Trophoblast cell (in vitro differentiated cells and primary cell): ENCODE measurements at regions not wholly inside any gene's neighbourhood (a gene's known extent, or its start where the extent isn't known, plus 50 kb on each side); places are given as distances from the start of the nearest gene placed in this dataset.

ENCODE experiments used
- DNase-seq, 2 donors: peaks; one replicate each; pipeline ENCODE4 v3.0.0-alpha.2; 2016
- H2AFZ ChIP-seq: 2 replicates; pipeline ENCODE4 v1.6.1; 2013; ENCODE audit warnings: low read length, moderate library complexity, mild to moderate bottlenecking; ENCODE audit not compliant: insufficient read depth, poor library complexity
- H2AK5ac ChIP-seq: 2 replicates; pipeline ENCODE4 v1.6.1; 2013; ENCODE audit warnings: mild to moderate bottlenecking, low read length
- H2BK120ac ChIP-seq: 2 replicates; pipeline ENCODE4 v1.6.1; 2013; ENCODE audit warnings: low read length, mild to moderate bottlenecking, moderate library complexity; ENCODE audit not compliant: insufficient read depth, poor library complexity
- H2BK12ac ChIP-seq: 2 replicates; pipeline ENCODE4 v1.6.1; 2013; ENCODE audit warnings: mild to moderate bottlenecking, low read length, moderate library complexity
- H2BK5ac ChIP-seq: 2 replicates; pipeline ENCODE4 v1.6.1; 2013; ENCODE audit warnings: low read length, low read depth, moderate library complexity, mild to moderate bottlenecking; ENCODE audit not compliant: poor library complexity
- H3K14ac ChIP-seq: 2 replicates; pipeline ENCODE4 v1.6.1; 2013; ENCODE audit warnings: mild to moderate bottlenecking, low read length
- H3K18ac ChIP-seq: 2 replicates; pipeline ENCODE4 v1.6.1; 2013; ENCODE audit warnings: mild to moderate bottlenecking, low read length
- H3K23ac ChIP-seq: 2 replicates; pipeline ENCODE4 v1.6.1; 2013; ENCODE audit warnings: low read length
- H3K27ac ChIP-seq: 2 replicates; pipeline ENCODE4 v1.5.1; 2013; ENCODE audit warnings: low read depth, mild to moderate bottlenecking, inconsistent platforms, low read length, moderate library complexity
- H3K27me3 ChIP-seq: 2 replicates; pipeline ENCODE4 v1.6.1; 2013; ENCODE audit warnings: inconsistent platforms, mild to moderate bottlenecking, low read length, moderate library complexity; ENCODE audit not compliant: insufficient read depth
- H3K36me3 ChIP-seq, 2 experiments: 1 replicate in 1 of 2; 2 replicates in 1 of 2; pipeline ENCODE4 v1.6.1; 2013; ENCODE audit warnings: low read length in 2 of 2, mild to moderate bottlenecking in 2 of 2, moderate library complexity in 1 of 2; ENCODE audit not compliant: insufficient read depth in 2 of 2, control insufficient read depth in 1 of 2
- H3K4ac ChIP-seq: 2 replicates; pipeline ENCODE4 v1.6.1; 2013; ENCODE audit warnings: low read depth, mild to moderate bottlenecking, low read length, moderate library complexity
- H3K4me1 ChIP-seq, 2 experiments: 1 replicate in 1 of 2; 2 replicates in 1 of 2; pipeline ENCODE4 v1.6.1; 2013; ENCODE audit warnings: low read length in 2 of 2, mild to moderate bottlenecking in 2 of 2, moderate library complexity in 1 of 2; ENCODE audit not compliant: insufficient read depth in 2 of 2, control insufficient read depth in 1 of 2
- H3K4me2 ChIP-seq: 2 replicates; pipeline ENCODE4 v1.6.1; 2013; ENCODE audit warnings: inconsistent platforms, mild to moderate bottlenecking, low read length, moderate library complexity
- H3K4me3 ChIP-seq: 2 replicates; pipeline ENCODE4 v1.5.1; 2013; ENCODE audit warnings: mild to moderate bottlenecking, low read depth, low read length, inconsistent platforms
- H3K79me1 ChIP-seq: one replicate; pipeline ENCODE4 v1.6.1; 2013; ENCODE audit warnings: low read length
- H3K79me2 ChIP-seq: 2 replicates; pipeline ENCODE4 v1.6.1; 2013; ENCODE audit warnings: low read length, mild to moderate bottlenecking; ENCODE audit not compliant: control insufficient read depth, insufficient read depth, poor library complexity
- H3K9ac ChIP-seq: 2 replicates; pipeline ENCODE4 v1.6.1; 2013; ENCODE audit warnings: mild to moderate bottlenecking, low read length
- H3K9me3 ChIP-seq: 2 replicates; pipeline ENCODE4 v1.6.1; 2013; ENCODE audit warnings: low read depth, mild to moderate bottlenecking, control low read depth, inconsistent platforms, low read length; ENCODE audit not compliant: insufficient read depth
- H4K12ac ChIP-seq: 2 replicates; pipeline ENCODE4 v1.6.1; 2013; ENCODE audit warnings: low read depth, mild to moderate bottlenecking, low read length, moderate library complexity
- H4K8ac ChIP-seq: 2 replicates; pipeline ENCODE4 v1.6.1; 2013; ENCODE audit warnings: low read depth, mild to moderate bottlenecking, low read length, moderate library complexity
- H4K91ac ChIP-seq: one replicate; pipeline ENCODE4 v1.6.1; 2013; ENCODE audit warnings: low read depth, mild to moderate bottlenecking, low read length, moderate library complexity
- WGBS: extraction: QIAGEN DNeasy Blood & Tissue Kit; methylation state at CpG from one replicate; pipeline ENCODE4 v1.1.7; 2013; ENCODE audit warnings: missing lambda C conversion rate; ENCODE audit not compliant: insufficient read length, insufficient coverage; ENCODE audit errors: extremely low coverage; 5-methylcytosine and 5-hydroxymethylcytosine counted together

DNA sequence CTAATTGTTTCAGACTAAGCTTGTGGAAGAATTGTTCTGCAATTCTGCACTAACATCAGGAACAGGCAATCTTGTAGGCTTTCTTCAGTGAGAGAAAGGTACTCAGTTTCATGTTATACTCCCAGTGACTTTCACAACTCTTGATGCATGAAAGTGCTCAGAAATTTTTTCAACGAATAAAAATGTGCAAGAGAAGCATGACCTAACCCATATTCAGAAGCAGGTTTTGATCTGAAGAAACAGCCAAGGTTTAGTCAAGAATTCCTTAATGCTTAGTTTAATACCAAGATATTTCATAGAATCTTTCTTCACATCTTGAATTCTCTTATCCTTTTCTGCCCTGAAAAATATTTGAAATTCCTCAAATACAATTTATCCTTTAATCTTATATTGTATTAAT is 197.2 kb upstream of the CSNK1A1L start:
- no peak overlapping the region for H3K14ac ChIP-seq
- H3K79me2 ChIP-seq = no peaks in the 10 kb centered on the region
- H4K12ac ChIP-seq = no peak overlapping the region
- no peak overlapping the region for H3K18ac ChIP-seq
- H3K23ac ChIP-seq = no peak overlapping the region
- no peak overlapping the region for H3K9ac ChIP-seq
- no peaks in the 10 kb centered on the region for H3K36me3 ChIP-seq
- H3K4me3 ChIP-seq = no peak overlapping the region
- DNase-seq = no peak
- no peak overlapping the region for H4K91ac ChIP-seq
- no CpG with 5 or more reads among the region's 1 CpG for WGBS
- H3K27ac ChIP-seq = no peak overlapping the region
- H3K27me3 ChIP-seq = no peaks in the 10 kb centered on the region
- H3K9me3 ChIP-seq = no peaks in the 10 kb centered on the region
- no peak overlapping the region for H4K8ac ChIP-seq
- H2BK12ac ChIP-seq = no peak overlapping the region
- H2AFZ ChIP-seq = no peak overlapping the region
- H3K4ac ChIP-seq = no peak overlapping the region
- no peak overlapping the region for H3K4me2 ChIP-seq
- H2BK120ac ChIP-seq = no peak overlapping the region
- no peak overlapping the region for H2BK5ac ChIP-seq
- H3K79me1 ChIP-seq = no peaks in the 10 kb centered on the region
- no peaks in the 10 kb centered on the region for H3K4me1 ChIP-seq
- H2AK5ac ChIP-seq = no peak overlapping the region

DNA sequence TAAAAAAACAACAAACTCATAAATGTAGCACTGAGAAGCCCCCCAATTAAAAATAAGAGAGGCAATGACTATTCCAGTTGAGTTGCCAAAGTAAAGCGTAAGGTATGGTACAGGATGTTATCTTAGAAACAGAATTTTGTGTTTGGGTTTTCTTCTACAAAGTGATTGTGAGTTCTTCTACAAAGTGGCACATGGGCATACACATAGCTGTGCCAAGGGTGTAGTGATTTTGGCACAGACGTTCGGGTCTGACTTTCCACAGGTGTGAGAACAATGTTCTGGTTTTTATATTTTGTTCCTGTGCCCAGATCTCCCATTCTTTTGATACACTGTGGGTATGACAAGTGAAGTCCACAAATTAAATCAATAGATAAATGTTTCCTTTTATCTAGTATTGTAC is 190.1 kb upstream of the CSNK1A1L start:
- H3K79me1 ChIP-seq = no peaks in the 10 kb centered on the region
- no peak overlapping the region for H3K18ac ChIP-seq
- no peak overlapping the region for H3K14ac ChIP-seq
- no peaks in the 10 kb centered on the region for H3K9me3 ChIP-seq
- H3K36me3 ChIP-seq = no peaks in the 10 kb centered on the region
- H4K8ac ChIP-seq = no peak overlapping the region
- no CpG with 5 or more reads among the region's 3 CpGs for WGBS
- no peaks in the 10 kb centered on the region for H3K79me2 ChIP-seq
- no peak overlapping the region for H2BK120ac ChIP-seq
- no peak overlapping the region for H3K4me2 ChIP-seq
- no peaks in the 10 kb centered on the region for H3K27me3 ChIP-seq
- H3K9ac ChIP-seq = no peak overlapping the region
- no peak overlapping the region for H2BK12ac ChIP-seq
- no peak overlapping the region for H4K12ac ChIP-seq
- H2AK5ac ChIP-seq = no peak overlapping the region
- H4K91ac ChIP-seq = no peak overlapping the region
- no peak overlapping the region for H3K4me3 ChIP-seq
- no peaks in the 10 kb centered on the region for H3K4me1 ChIP-seq
- no peak overlapping the region for H3K27ac ChIP-seq
- H3K23ac ChIP-seq = no peak overlapping the region
- H3K4ac ChIP-seq = no peak overlapping the region
- DNase-seq = no peak
- H2AFZ ChIP-seq = no peak overlapping the region
- H2BK5ac ChIP-seq = no peak overlapping the region

DNA sequence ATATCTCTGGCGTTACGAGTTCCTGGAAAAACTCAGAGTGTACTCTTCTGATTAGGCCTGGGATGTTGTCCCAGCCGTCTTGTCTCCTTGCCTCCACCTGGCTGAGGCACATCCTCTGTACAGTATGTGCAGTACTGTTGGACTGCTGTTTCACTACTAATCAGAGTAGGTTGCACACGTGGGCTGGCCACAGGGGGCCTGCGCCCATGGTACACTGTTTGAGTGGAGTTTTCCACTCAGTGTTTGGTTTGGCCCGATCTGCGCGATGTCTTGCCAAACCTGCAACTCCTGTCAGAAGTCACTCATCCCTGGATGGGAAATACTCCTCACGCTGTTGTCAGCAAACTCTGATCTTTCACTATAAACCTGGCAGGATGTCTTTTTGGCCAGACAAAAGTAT is 189.6 kb upstream of the CSNK1A1L start:
- no peak overlapping the region for H2BK12ac ChIP-seq
- no peak overlapping the region for H3K9ac ChIP-seq
- no peak overlapping the region for H2AK5ac ChIP-seq
- no peak overlapping the region for H2AFZ ChIP-seq
- H3K79me1 ChIP-seq = no peaks in the 10 kb centered on the region
- H3K4me1 ChIP-seq = no peaks in the 10 kb centered on the region
- H3K23ac ChIP-seq = no peak overlapping the region
- H3K18ac ChIP-seq = no peak overlapping the region
- no peak overlapping the region for H3K14ac ChIP-seq
- H3K79me2 ChIP-seq = no peaks in the 10 kb centered on the region
- H2BK120ac ChIP-seq = no peak overlapping the region
- H3K4me3 ChIP-seq = no peak overlapping the region
- H3K27ac ChIP-seq = no peak overlapping the region
- H4K12ac ChIP-seq = no peak overlapping the region
- DNase-seq = no peak
- no CpG with 5 or more reads among the region's 9 CpGs for WGBS
- H3K4me2 ChIP-seq = no peak overlapping the region
- H3K4ac ChIP-seq = no peak overlapping the region
- no peaks in the 10 kb centered on the region for H3K9me3 ChIP-seq
- no peaks in the 10 kb centered on the region for H3K36me3 ChIP-seq
- H2BK5ac ChIP-seq = no peak overlapping the region
- no peaks in the 10 kb centered on the region for H3K27me3 ChIP-seq
- H4K8ac ChIP-seq = no peak overlapping the region
- no peak overlapping the region for H4K91ac ChIP-seq

DNA sequence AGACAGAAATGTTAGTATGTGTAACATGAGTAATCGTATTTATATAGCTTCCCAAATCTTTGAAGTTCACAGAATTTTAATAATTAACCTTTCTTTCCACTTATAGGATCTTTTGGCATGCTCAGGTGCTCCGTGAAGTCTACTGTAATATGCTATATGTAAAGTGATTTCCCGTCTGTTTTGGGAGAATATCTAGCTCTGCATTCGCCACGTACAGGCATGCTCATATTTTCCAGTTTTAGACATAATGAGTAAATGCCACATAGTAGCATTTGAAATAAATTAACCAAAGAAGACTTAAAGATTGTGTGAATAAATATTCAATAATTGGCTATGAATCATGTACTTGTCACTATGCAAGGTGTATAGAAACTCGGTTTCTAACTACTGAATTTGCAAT is 189.0 kb upstream of the CSNK1A1L start:
- Histone ChIP-seq H4K8ac (no peak overlapping the region), H3K79me2 (no peaks in the 10 kb centered on the region), H4K12ac (no peak overlapping the region), H3K4ac (no peak overlapping the region), H2BK120ac (no peak overlapping the region), H2BK12ac (no peak overlapping the region), H3K27ac (no peak overlapping the region), H3K4me1 (no peaks in the 10 kb centered on the region), H3K27me3 (no peaks in the 10 kb centered on the region), H2AK5ac (no peak overlapping the region), H3K9me3 (no peaks in the 10 kb centered on the region), H3K14ac (no peak overlapping the region), H2BK5ac (no peak overlapping the region), H3K23ac (no peak overlapping the region), H3K36me3 (no peaks in the 10 kb centered on the region), H2AFZ (no peak overlapping the region), H3K18ac (no peak overlapping the region), H3K4me2 (no peak overlapping the region), H3K79me1 (no peaks in the 10 kb centered on the region), H3K9ac (no peak overlapping the region), H3K4me3 (no peak overlapping the region), H4K91ac (no peak overlapping the region)
- WGBS = no CpG with 5 or more reads among the region's 6 CpGs
- DNase-seq = no peak
